Body of pancreas (tissue), 4 donors: ENCODE measurements at regions not wholly inside any gene's neighbourhood (a gene's known extent, or its start where the extent isn't known, plus 50 kb on each side); places are given as distances from the start of the nearest gene placed in this dataset.
"Not testable (repeated sequence)": the region's sequence is repeated elsewhere in the genome, so short reads cannot be mapped to it uniquely, and the experiment has no call there.

Experiments used
- ATAC-seq: fragments of 150-250 bp; one replicate; pipeline ENCODE4 v1.9.1; 2016
- DNase-seq, 4 donors: peaks; one replicate each; pipeline ENCODE4 v3.0.0-alpha.2; 2019
- H3K27ac ChIP-seq, 4 donors: fragments of 200-600 bp; sonication (generic); 1 replicate in 3 of 4; 2 replicates in 1 of 4; pipeline versions ENCODE4 v1.5.1 to v1.6.1; 2016 to 2019; ENCODE audit warnings: mild to moderate bottlenecking in 1 of 4, mixed read lengths in 1 of 4, moderate library complexity in 1 of 4
- H3K27me3 ChIP-seq, 2 donors: fragments of 200-600 bp; sonication (generic); one replicate each; pipeline ENCODE4 v1.6.0; 2016; ENCODE audit warnings: mild to moderate bottlenecking in 1 of 2
- H3K36me3 ChIP-seq, 2 donors: fragments of 200-600 bp; sonication (generic); replicated peaks in 1 of 2; 2 replicates each; pipeline ENCODE4 v1.5.1; 2016; ENCODE audit warnings: low read depth in 2 of 2; ENCODE audit not compliant: insufficient read depth in 1 of 2
- H3K4me1 ChIP-seq: fragments of 200-600 bp; sonication (generic); one replicate; pipeline ENCODE4 v1.6.0; 2016
- H3K4me3 ChIP-seq, 2 donors: fragments of 200-600 bp; sonication (generic); 1 replicate in 1 of 2; 2 replicates in 1 of 2; pipeline ENCODE4 v1.5.1; 2016 to 2019
- H3K9me3 ChIP-seq, 3 donors: fragments of 200-600 bp; sonication (generic); 1 replicate in 2 of 3; 2 replicates in 1 of 3; pipeline ENCODE4 v1.5.1; 2016
- POLR2A ChIP-seq, 3 donors: fragments of 450-650 bp; IDR thresholded peaks; one replicate each; pipeline ENCODE4 v1.6.1; 2016; ENCODE audit warnings: antibody characterized with exemption in 3 of 3, mild to moderate bottlenecking in 2 of 3
- WGBS, 2 donors: methylation state at CpG; one replicate each; pipeline ENCODE4 v1.1.5; 2017; 5-methylcytosine and 5-hydroxymethylcytosine counted together
- intact Hi-C: fragments of 100-400 bp; cut with DNase I; formaldehyde crosslinking; loops from one replicate; pipeline ENCODE4 v1.15.1; 2023
- TF ChIP-seq, protein P1 (sequence below), 7 experiments: fragments of 450-650 bp in 4 of 7; fragments of 200-600 bp in 3 of 7; sonication (generic) in 3 of 7; IDR thresholded peaks; one replicate each; pipeline ENCODE4 v1.5.1; 2016 to 2019; ENCODE audit warnings: antibody characterized with exemption in 7 of 7

GRCh38 chr4:87912164-87913004, 63.1 kb upstream of the SPP1 start:
- DNase-seq (peak in 1 of 4 donors; percentile 13), ATAC-seq (peak; percentile 54)
- Histone ChIP-seq H3K4me3 (no peak overlapping the region), H3K27ac (peak overlapping the region in 3 of 4 donors; percentile 60 to 66 (median 63)), H3K27me3 (no peaks in the 10 kb centered on the region), H3K9me3 (no peaks in the 10 kb centered on the region), H3K4me1 (peaks cover 42% of the 10 kb centered on the region), H3K36me3 (no peaks in the 10 kb centered on the region)
- intact Hi-C loops, result no loop called here
- no peak for TF ChIP-seq POLR2A (IDR thresholded peaks at IDR 0.05)
- TF ChIP-seq, protein P1, sequence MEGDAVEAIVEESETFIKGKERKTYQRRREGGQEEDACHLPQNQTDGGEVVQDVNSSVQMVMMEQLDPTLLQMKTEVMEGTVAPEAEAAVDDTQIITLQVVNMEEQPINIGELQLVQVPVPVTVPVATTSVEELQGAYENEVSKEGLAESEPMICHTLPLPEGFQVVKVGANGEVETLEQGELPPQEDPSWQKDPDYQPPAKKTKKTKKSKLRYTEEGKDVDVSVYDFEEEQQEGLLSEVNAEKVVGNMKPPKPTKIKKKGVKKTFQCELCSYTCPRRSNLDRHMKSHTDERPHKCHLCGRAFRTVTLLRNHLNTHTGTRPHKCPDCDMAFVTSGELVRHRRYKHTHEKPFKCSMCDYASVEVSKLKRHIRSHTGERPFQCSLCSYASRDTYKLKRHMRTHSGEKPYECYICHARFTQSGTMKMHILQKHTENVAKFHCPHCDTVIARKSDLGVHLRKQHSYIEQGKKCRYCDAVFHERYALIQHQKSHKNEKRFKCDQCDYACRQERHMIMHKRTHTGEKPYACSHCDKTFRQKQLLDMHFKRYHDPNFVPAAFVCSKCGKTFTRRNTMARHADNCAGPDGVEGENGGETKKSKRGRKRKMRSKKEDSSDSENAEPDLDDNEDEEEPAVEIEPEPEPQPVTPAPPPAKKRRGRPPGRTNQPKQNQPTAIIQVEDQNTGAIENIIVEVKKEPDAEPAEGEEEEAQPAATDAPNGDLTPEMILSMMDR (IDR thresholded peaks at IDR 0.05), result no peak
- 18 to 28% methylated on average over 7 of the region's 7 CpGs for WGBS, 2 donors

DNA sequence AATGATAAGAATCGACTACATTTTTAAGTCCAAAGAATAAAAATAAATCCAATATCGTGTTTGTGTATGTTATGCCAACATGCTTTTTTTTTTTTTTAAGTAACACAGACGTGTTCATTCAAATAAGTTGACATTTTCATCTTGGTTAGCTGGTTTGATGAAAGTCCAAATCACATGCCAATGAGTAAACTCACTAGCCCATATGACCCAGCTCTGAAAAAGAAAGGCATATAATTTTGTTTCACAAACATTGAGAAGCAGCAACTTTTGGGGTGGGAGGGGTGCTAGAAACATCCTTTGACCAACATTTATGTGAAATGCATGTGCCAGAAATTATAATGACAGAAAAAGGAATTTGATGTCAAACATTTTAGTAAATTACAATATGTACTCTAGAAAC, 61.6 kb upstream of the SPP1 start:
- TF ChIP-seq, protein P1 (IDR thresholded peaks at IDR 0.05), result no peak
- TF ChIP-seq POLR2A (IDR thresholded peaks at IDR 0.05), result no peak
- Histone ChIP-seq H3K4me1 (peaks cover 42% of the 10 kb centered on the region), H3K36me3 (no peaks in the 10 kb centered on the region), H3K9me3 (no peaks in the 10 kb centered on the region), H3K4me3 (no peak overlapping the region), H3K27me3 (no peaks in the 10 kb centered on the region), H3K27ac (peak overlapping the region in 1 of 4 donors; percentile 60)
- no peak for DNase-seq
- intact Hi-C loops, result no loop called here
- 67 to 71% methylated on average over 3 of the region's 3 CpGs for WGBS, 2 donors
- no peak for ATAC-seq

- Histone ChIP-seq H3K4me1 (peaks cover 27% of the 10 kb centered on the region), H3K9me3 (no peaks in the 10 kb centered on the region), H3K27me3 (no peaks in the 10 kb centered on the region), H3K27ac (no peak overlapping the region), H3K4me3 (no peak overlapping the region), H3K36me3 (no peaks in the 10 kb centered on the region)
- intact Hi-C loops, result no loop called here
- WGBS, 2 donors, result 68 to 80% methylated on average over 6 of the region's 6 CpGs
- ATAC-seq (no peak), DNase-seq (no peak)
- TF ChIP-seq, protein P1 (IDR thresholded peaks at IDR 0.05), result no peak
- no peak for TF ChIP-seq POLR2A (IDR thresholded peaks at IDR 0.05)
Observed at GRCh38 chr4:87915621-87916020, 59.9 kb upstream of the SPP1 start.

DNA sequence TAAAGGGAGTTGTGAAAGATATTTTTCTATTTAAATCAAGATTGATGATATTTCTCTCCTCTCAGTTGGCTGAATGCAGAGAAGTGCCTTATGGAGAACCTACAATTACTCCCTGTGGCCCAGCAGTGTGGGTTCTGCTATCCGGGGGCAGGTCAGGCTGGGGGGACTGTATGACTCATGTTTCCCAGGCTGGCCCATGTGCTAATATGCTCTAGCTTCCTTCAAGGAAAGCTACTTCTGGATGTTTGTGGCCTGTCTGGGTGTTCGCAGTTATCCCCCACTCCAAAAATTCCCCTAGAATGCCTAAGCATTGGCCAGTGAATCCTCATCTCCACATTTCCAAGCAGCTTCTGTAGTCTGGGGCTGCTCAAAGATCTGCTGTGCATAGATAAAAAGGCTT, 58.9 kb upstream of the SPP1 start:
- WGBS, 2 donors, result 49 to 85% methylated on average over 2 of the region's 2 CpGs
- intact Hi-C loops, result no loop called here
- no peaks in the 10 kb centered on the region for H3K9me3 ChIP-seq
- no peak overlapping the region for H3K4me3 ChIP-seq
- TF ChIP-seq, protein P1 (IDR thresholded peaks at IDR 0.05), result no peak
- TF ChIP-seq POLR2A (IDR thresholded peaks at IDR 0.05), result no peak
- DNase-seq (peak in 1 of 4 donors; percentile 12), ATAC-seq (no peak)
- no peaks in the 10 kb centered on the region for H3K27me3 ChIP-seq
- H3K27ac ChIP-seq, result no peak overlapping the region
- H3K36me3 ChIP-seq, result no peaks in the 10 kb centered on the region
- H3K4me1 ChIP-seq, result peaks cover 17% of the 10 kb centered on the region

- DNase-seq, intact Hi-C loops, H3K27ac ChIP-seq, ATAC-seq, H3K4me1 ChIP-seq, H3K9me3 ChIP-seq, H3K27me3 ChIP-seq, H3K4me3 ChIP-seq, H3K36me3 ChIP-seq: not testable (repeated sequence)
- WGBS, 2 donors, result 72 to 79% methylated on average over 5 of the region's 5 CpGs
Observed at GRCh38 chr4:87917911-87918310, 57.6 kb upstream of the SPP1 start.
